ENCODE measurements at regions not wholly inside any gene's neighbourhood (a gene's known extent, or its start where the extent isn't known, plus 50 kb on each side); places are given as distances from the start of the nearest gene placed in this dataset.

DNA sequence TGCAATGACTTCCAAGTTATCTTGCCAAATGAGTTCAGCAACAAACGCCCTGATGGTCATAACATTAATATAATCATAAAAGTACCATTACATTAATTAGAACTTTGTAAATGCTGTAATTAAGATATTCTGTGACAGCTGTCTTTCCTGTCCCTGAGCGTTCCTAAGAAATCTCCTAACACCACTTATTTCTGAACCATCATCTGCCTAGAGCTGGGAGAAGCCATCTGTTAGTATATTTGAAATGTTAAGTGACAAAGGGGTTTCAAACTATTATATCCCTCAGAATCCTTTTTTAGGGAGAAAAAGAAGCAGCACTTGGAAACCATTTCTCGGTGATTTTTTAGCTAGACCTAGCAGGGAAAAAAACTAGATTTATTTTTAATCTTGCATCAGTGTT, 657.5 kb downstream of the FAM181B start:
- TF ChIP-seq CTCF (IDR thresholded peaks at IDR 0.05) (no peak), POLR2AphosphoS5 (IDR thresholded peaks at IDR 0.05; ENCODE audit: low read depth, low read length) (no peak), TCF7L2 (IDR thresholded peaks at IDR 0.05; ENCODE audit: low read depth, low read length) (no peak), SIN3A (IDR thresholded peaks at IDR 0.05; ENCODE audit: borderline replicate concordance, insufficient read depth, low read depth, low read length) (no peak)
- TF ChIP-seq, protein P1, sequence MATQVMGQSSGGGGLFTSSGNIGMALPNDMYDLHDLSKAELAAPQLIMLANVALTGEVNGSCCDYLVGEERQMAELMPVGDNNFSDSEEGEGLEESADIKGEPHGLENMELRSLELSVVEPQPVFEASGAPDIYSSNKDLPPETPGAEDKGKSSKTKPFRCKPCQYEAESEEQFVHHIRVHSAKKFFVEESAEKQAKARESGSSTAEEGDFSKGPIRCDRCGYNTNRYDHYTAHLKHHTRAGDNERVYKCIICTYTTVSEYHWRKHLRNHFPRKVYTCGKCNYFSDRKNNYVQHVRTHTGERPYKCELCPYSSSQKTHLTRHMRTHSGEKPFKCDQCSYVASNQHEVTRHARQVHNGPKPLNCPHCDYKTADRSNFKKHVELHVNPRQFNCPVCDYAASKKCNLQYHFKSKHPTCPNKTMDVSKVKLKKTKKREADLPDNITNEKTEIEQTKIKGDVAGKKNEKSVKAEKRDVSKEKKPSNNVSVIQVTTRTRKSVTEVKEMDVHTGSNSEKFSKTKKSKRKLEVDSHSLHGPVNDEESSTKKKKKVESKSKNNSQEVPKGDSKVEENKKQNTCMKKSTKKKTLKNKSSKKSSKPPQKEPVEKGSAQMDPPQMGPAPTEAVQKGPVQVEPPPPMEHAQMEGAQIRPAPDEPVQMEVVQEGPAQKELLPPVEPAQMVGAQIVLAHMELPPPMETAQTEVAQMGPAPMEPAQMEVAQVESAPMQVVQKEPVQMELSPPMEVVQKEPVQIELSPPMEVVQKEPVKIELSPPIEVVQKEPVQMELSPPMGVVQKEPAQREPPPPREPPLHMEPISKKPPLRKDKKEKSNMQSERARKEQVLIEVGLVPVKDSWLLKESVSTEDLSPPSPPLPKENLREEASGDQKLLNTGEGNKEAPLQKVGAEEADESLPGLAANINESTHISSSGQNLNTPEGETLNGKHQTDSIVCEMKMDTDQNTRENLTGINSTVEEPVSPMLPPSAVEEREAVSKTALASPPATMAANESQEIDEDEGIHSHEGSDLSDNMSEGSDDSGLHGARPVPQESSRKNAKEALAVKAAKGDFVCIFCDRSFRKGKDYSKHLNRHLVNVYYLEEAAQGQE (IDR thresholded peaks at IDR 0.05; ENCODE audit: insufficient read depth in 1 of 2, low read depth in 2 of 2, low read length in 1 of 2), result no peak

All from Panc1 (cell line).